ENCODE measurements at regions not wholly inside any gene's neighbourhood (a gene's known extent, or its start where the extent isn't known, plus 50 kb on each side); places are given as distances from the start of the nearest gene placed in this dataset.

- Histone ChIP-seq H3K4me1 (ENCODE audit: control insufficient read depth, insufficient read depth, low read length) (no peaks in the 10 kb centered on the region), H3K27me3 (ENCODE audit: control insufficient read depth in 1 of 2, insufficient read depth in 2 of 2, low read length in 2 of 2) (no peaks in the 10 kb centered on the region), H3K9me3 (ENCODE audit: control insufficient read depth in 2 of 2, low read length in 2 of 2) (no peaks in the 10 kb centered on the region), H3K4me3 (ENCODE audit: low read length in 2 of 2) (no peak overlapping the region), H3K27ac (ENCODE audit: low read length) (no peak overlapping the region), H3K9ac (ENCODE audit: low read length in 2 of 2) (no peak overlapping the region), H3K36me3 (ENCODE audit: control insufficient read depth in 2 of 2, insufficient read depth in 2 of 2, low read length in 2 of 2) (no peaks in the 10 kb centered on the region)
Measured at GRCh38 chr4:184268584-184269160, 51.0 kb upstream of the ENPP6 start.

GRCh38 chr4:184267673-184268583 is 50.3 kb upstream of the ENPP6 start:
- Histone ChIP-seq H3K9ac (ENCODE audit: low read length in 2 of 2) (peak overlapping the region in 1 of 2 donors; percentile 31), H3K27me3 (ENCODE audit: control insufficient read depth in 1 of 2, insufficient read depth in 2 of 2, low read length in 2 of 2) (no peaks in the 10 kb centered on the region), H3K27ac (ENCODE audit: low read length) (no peak overlapping the region), H3K36me3 (ENCODE audit: control insufficient read depth in 2 of 2, insufficient read depth in 2 of 2, low read length in 2 of 2) (no peaks in the 10 kb centered on the region), H3K9me3 (ENCODE audit: control insufficient read depth in 2 of 2, low read length in 2 of 2) (no peaks in the 10 kb centered on the region), H3K4me1 (ENCODE audit: control insufficient read depth, insufficient read depth, low read length) (no peaks in the 10 kb centered on the region), H3K4me3 (ENCODE audit: low read length in 2 of 2) (no peak overlapping the region)

All from stomach smooth muscle (tissue), 2 donors.